Adrenal gland (tissue), 5 donors: ENCODE measurements at regions not wholly inside any gene's neighbourhood (a gene's known extent, or its start where the extent isn't known, plus 50 kb on each side); places are given as distances from the start of the nearest gene placed in this dataset.

Source experiments
- POLR2A ChIP-seq, 2 donors: fragments of 450-650 bp; IDR thresholded peaks; one replicate each; pipeline ENCODE4 v1.6.1; 2017; ENCODE audit warnings: antibody characterized with exemption in 2 of 2, mild to moderate bottlenecking in 2 of 2, moderate library complexity in 1 of 2
- TF ChIP-seq, protein P1 (sequence below), 6 experiments: fragments of 450-650 bp in 4 of 6; fragments of 200-600 bp in 2 of 6; sonication (generic) in 1 of 6; IDR thresholded peaks; 1 replicate in 5 of 6; 2 replicates in 1 of 6; pipeline versions ENCODE4 v1.5.1 to v1.8.0; 2016 to 2021; ENCODE audit warnings: antibody characterized with exemption in 6 of 6, mild to moderate bottlenecking in 2 of 6, moderate library complexity in 1 of 6
- donor health status: DM: no; HTN: no; CAD: no.

DNA sequence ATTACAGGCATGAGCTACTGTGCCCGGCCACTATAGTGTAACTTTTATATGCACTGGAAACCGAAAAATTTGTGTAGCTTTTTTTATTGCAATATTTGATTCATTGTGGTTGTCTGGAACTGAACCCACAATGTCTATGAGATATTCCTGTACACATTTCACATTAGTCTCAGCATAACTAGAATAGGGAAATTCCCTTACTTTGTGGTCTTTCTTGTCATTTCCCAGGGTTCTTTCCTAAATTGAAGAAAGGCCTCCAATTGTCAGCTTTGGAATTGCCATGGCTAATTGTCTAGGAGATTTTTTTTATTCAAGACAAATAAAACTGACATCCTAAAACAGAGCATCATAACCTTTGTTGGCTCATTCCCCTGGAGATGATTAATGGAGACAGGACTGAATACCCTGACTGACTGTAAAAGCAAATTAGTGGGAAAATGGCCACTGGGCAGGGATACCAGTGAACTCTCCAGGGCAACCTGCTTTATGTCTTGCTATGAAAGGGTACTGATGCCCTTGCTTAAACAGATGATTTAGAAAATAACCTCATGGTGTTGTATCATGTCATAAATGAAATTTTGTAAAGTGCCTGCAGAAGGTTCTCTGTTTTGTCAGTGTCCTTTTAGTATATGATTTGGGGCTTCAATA lies 576.9 kb downstream of the RFPL4B start:
- no peak for TF ChIP-seq POLR2A (IDR thresholded peaks at IDR 0.05)
- TF ChIP-seq, protein P1, sequence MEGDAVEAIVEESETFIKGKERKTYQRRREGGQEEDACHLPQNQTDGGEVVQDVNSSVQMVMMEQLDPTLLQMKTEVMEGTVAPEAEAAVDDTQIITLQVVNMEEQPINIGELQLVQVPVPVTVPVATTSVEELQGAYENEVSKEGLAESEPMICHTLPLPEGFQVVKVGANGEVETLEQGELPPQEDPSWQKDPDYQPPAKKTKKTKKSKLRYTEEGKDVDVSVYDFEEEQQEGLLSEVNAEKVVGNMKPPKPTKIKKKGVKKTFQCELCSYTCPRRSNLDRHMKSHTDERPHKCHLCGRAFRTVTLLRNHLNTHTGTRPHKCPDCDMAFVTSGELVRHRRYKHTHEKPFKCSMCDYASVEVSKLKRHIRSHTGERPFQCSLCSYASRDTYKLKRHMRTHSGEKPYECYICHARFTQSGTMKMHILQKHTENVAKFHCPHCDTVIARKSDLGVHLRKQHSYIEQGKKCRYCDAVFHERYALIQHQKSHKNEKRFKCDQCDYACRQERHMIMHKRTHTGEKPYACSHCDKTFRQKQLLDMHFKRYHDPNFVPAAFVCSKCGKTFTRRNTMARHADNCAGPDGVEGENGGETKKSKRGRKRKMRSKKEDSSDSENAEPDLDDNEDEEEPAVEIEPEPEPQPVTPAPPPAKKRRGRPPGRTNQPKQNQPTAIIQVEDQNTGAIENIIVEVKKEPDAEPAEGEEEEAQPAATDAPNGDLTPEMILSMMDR (IDR thresholded peaks at IDR 0.05), result no peak
